ENCODE measurements at regions not wholly inside any gene's neighbourhood (a gene's known extent, or its start where the extent isn't known, plus 50 kb on each side); places are given as distances from the start of the nearest gene placed in this dataset.
"Not testable (repeated sequence)": the region's sequence is repeated elsewhere in the genome, so short reads cannot be mapped to it uniquely, and the experiment has no call there.

- not testable (repeated sequence) for TF ChIP-seq ZNF274 (IDR thresholded peaks at IDR 0.05; ENCODE audit: low read depth, low read length); YY1 (IDR thresholded peaks at IDR 0.05; ENCODE audit: insufficient read depth, insufficient read length)
These were observed 205.5 kb downstream of the POTEM start for GRCh38 chr14:19172745-19173144.
